Colonic mucosa (tissue), 4 donors: ENCODE measurements at regions not wholly inside any gene's neighbourhood (a gene's known extent, or its start where the extent isn't known, plus 50 kb on each side); places are given as distances from the start of the nearest gene placed in this dataset.

Experiments used
- DNase-seq: peaks from one replicate; pipeline ENCODE4 v3.0.0-alpha.2; 2020
- H3K27ac ChIP-seq: fragments of 200-600 bp; one replicate; pipeline ENCODE4 v1.8.0; 2021
- H3K27me3 ChIP-seq: fragments of 200-600 bp; one replicate; pipeline ENCODE4 v1.8.0; 2021
- H3K36me3 ChIP-seq: fragments of 200-600 bp; one replicate; pipeline ENCODE4 v1.8.0; 2021
- H3K4me1 ChIP-seq: fragments of 200-600 bp; one replicate; pipeline ENCODE4 v1.8.0; 2021; ENCODE audit warnings: mild to moderate bottlenecking
- H3K4me3 ChIP-seq: fragments of 200-600 bp; one replicate; pipeline ENCODE4 v1.8.0; 2021
- H3K9ac ChIP-seq, 2 donors: one replicate each; pipeline ENCODE4 v1.7.0; 2013; ENCODE audit warnings: control low read depth in 2 of 2, low read depth in 2 of 2, low read length in 2 of 2
- H3K9me3 ChIP-seq: fragments of 200-600 bp; one replicate; pipeline ENCODE4 v1.8.0; 2021
- intact Hi-C: fragments of 100-400 bp; cut with DNase I; formaldehyde crosslinking; loops from one replicate; pipeline ENCODE4 v1.14.1; 2022
- TF ChIP-seq, protein P1 (sequence below): fragments of 200-600 bp; IDR thresholded peaks from one replicate; pipeline ENCODE4 v1.8.0; 2022; ENCODE audit warnings: antibody characterized with exemption, mild to moderate bottlenecking
- donor health status: healthy.
- donor health status: DM: no; HTN: no; CAD: no.
- donor health status: DM: no; HTN: no; CAD: no.

DNA sequence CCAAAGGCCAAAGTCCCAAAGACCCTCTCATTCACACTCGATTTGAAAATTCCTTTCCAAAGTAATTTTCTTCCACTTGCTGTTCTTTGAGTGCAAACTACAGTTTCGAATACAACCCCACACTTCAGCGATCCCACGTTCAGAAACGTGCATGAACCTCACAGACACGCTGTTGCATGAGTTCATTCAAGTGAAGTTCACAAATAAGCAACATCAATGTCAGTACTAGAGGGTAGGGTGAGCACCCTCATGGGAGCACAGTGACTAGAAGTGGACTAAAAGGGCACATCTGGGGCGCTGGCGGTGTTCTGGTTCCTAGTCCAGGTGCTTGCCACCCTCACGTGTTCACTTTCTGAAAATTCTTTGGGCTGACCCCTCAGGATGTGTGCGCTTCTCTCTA, 59.0 kb downstream of the FAM50B start:
- H3K27me3 ChIP-seq = no peaks in the 10 kb centered on the region
- TF ChIP-seq, protein P1, sequence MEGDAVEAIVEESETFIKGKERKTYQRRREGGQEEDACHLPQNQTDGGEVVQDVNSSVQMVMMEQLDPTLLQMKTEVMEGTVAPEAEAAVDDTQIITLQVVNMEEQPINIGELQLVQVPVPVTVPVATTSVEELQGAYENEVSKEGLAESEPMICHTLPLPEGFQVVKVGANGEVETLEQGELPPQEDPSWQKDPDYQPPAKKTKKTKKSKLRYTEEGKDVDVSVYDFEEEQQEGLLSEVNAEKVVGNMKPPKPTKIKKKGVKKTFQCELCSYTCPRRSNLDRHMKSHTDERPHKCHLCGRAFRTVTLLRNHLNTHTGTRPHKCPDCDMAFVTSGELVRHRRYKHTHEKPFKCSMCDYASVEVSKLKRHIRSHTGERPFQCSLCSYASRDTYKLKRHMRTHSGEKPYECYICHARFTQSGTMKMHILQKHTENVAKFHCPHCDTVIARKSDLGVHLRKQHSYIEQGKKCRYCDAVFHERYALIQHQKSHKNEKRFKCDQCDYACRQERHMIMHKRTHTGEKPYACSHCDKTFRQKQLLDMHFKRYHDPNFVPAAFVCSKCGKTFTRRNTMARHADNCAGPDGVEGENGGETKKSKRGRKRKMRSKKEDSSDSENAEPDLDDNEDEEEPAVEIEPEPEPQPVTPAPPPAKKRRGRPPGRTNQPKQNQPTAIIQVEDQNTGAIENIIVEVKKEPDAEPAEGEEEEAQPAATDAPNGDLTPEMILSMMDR = no peak
- no peak overlapping the region for H3K9ac ChIP-seq
- H3K4me1 ChIP-seq = peaks cover under 1% of the 10 kb centered on the region
- intact Hi-C loops = no loop called here
- DNase-seq = no peak
- H3K9me3 ChIP-seq = no peaks in the 10 kb centered on the region
- no peak overlapping the region for H3K27ac ChIP-seq
- no peaks in the 10 kb centered on the region for H3K36me3 ChIP-seq
- no peak overlapping the region for H3K4me3 ChIP-seq

DNA sequence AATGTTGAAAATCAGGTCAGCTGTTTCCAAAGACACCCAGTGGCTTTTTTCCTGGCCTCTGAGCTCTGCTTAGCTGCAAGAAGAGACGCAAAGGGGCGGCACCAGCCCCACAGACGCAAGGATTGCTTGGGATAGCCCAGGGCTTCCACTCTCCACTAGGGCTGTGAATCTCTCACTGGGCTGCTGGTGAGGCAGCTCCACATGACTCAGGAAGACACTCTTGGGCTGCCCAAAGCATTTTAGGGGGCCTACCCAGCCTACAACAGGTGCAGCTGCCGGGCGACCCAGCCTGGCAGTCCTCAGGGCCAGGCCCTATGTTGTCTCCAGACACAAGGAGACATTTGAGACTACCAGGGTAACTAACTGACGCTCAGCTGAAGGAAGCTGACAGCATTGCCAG, 59.8 kb downstream of the FAM50B start:
- Histone ChIP-seq H3K9ac (no peak overlapping the region), H3K36me3 (no peaks in the 10 kb centered on the region), H3K4me1 (peaks cover 6% of the 10 kb centered on the region), H3K9me3 (no peaks in the 10 kb centered on the region), H3K4me3 (no peak overlapping the region), H3K27ac (no peak overlapping the region), H3K27me3 (no peaks in the 10 kb centered on the region)
- TF ChIP-seq, protein P1 = no peak
- DNase-seq = no peak
- intact Hi-C loops = no loop called here

DNA sequence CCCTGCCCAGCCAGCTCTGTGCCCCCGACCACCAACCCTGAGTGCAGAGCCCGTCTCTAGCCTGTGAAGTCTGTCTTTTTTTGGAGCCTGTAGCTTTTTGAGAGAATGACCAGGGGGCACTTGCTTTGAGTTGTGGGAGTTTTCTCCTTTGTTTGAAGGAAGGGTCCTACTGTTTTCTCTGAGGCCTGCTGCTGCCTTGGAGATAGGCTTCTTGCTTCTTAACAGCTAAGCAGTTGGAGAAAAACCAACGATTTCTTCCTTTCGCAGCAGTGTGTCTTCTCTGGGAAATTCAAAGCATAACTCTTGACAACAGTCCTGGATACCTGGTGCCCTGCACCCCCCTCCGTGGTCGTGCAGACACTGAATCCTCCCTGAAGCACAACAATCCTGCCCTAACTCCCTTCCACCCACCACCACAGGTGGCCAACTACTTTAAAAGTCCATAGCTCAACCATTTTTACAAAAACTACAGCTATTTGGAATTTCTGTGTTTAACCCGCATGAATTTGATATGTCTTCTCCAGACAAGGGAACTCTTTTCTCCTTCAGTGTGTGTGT, 61.0 kb downstream of the FAM50B start:
- H3K27ac ChIP-seq = no peak overlapping the region
- no peak for DNase-seq
- H3K4me1 ChIP-seq = peaks cover 6% of the 10 kb centered on the region
- TF ChIP-seq, protein P1 = no peak
- H3K9me3 ChIP-seq = no peaks in the 10 kb centered on the region
- no peaks in the 10 kb centered on the region for H3K36me3 ChIP-seq
- intact Hi-C loops = no loop called here
- no peak overlapping the region for H3K9ac ChIP-seq
- no peak overlapping the region for H3K4me3 ChIP-seq
- H3K27me3 ChIP-seq = no peaks in the 10 kb centered on the region

DNA sequence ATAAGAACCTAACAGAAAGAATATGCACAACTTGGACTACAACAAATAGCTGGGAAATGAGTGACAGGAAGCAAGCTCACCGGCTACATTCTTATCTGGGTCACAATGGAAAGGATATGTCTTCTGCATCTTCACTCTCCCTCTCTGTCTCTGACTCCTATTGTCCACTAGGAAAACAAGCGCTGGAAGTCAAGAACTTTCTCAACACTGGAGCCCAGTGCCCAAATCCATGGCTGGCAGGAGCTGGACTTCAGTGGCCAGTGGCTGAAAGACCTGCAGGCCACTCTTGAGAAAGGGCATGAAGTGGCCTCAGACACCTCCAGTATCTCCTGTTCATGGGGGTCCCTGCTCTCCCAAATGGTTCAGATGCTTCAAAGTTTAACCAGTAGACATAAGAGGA, 62.0 kb downstream of the FAM50B start:
- no peak overlapping the region for H3K4me3 ChIP-seq
- H3K27me3 ChIP-seq = no peaks in the 10 kb centered on the region
- H3K27ac ChIP-seq = no peak overlapping the region
- peaks cover 6% of the 10 kb centered on the region for H3K4me1 ChIP-seq
- H3K36me3 ChIP-seq = no peaks in the 10 kb centered on the region
- DNase-seq = no peak
- no peak overlapping the region for H3K9ac ChIP-seq
- no peaks in the 10 kb centered on the region for H3K9me3 ChIP-seq
- intact Hi-C loops = no loop called here
- TF ChIP-seq, protein P1 = no peak

DNA sequence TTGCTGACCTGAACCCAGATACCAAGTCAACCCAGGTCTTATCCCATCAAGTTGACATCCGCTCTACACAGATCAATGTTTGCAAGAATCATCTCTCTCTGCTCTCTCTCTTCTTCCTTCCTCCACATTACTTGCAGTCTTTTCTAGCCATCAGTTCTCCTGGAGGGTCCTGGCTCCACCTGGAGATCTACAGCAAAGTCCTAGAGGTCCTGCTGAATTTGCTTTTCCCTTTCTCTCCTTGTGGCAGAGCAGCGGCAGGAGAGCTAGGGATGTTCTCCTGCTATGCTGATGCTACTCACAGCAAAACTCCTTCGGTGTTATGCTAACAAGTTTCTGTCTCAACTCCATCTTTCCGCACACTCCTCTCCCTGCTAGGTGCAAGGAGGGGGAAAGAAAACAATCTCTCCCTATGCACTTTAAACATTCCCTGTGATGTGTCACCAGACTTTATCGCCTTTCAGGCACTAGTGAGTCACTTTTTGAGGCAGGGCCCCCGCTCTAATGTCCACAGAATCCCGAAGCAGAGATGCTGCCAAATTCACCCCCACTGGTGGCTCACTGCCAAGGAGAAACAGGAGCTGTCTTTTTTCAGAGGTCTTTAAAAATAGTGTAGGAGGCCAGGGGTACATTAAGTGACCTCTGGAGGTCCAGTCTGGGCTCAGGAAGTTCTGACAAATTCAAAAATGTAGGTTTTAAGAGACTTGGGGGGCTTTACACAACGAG, 62.6 kb downstream of the FAM50B start:
- H3K27ac ChIP-seq = no peak overlapping the region
- H3K9ac ChIP-seq = no peak overlapping the region
- H3K27me3 ChIP-seq = no peaks in the 10 kb centered on the region
- DNase-seq = no peak
- TF ChIP-seq, protein P1 = no peak
- H3K9me3 ChIP-seq = no peaks in the 10 kb centered on the region
- no peaks in the 10 kb centered on the region for H3K36me3 ChIP-seq
- intact Hi-C loops = no loop called here
- no peak overlapping the region for H3K4me3 ChIP-seq
- peaks cover 6% of the 10 kb centered on the region for H3K4me1 ChIP-seq
